Suppressor macrophage treated with lipopolysaccharide for 1 hour (primary cell): ENCODE measurements at regions not wholly inside any gene's neighbourhood (a gene's known extent, or its start where the extent isn't known, plus 50 kb on each side); places are given as distances from the start of the nearest gene placed in this dataset.
"Not testable (repeated sequence)": the region's sequence is repeated elsewhere in the genome, so short reads cannot be mapped to it uniquely, and the experiment has no call there.

Experiments used
- DNase-seq, 3 donors: peaks; one replicate each; pipeline ENCODE4 v3.0.0-alpha.2; 2020 to 2022

DNA sequence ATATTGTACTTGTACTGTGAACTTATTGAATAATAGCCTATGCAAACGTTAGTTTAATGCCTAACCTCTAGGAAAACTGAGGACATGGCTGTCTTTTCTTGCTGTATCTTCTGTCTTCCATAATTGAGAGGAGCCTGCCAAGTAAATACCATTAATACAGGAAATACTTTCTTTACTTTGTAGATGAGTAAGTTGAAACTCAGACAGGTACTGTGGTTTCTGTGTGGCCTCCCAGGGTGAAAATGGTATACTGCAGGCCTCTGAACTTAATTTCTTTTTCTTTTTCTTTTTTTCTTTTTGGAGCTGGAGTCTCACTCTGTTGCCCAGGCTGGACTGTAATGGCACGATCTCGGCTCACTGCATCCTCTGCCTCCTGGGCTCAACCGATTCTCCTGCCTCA lies 208.8 kb upstream of the ADGRL4 start:
- no peak for DNase-seq

DNA sequence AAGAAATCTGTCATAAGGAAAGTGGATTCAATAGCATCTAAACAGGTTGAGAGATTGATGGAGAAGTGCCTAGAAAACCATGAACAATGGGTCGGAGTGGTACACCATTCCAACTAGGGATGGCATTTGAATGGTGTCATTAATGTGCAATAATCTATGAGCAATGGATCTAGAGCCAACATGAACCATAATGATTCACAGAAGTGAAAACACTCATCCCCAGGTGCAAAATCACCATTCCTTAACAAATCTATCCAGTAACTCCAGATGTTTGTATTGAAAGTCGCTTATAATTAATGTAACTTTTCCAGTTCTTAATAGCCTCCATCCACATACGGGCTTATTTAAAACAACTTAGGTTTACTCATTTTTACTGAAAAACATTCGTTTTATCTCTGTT lies 201.3 kb upstream of the ADGRL4 start:
- DNase-seq, result no peak

DNA sequence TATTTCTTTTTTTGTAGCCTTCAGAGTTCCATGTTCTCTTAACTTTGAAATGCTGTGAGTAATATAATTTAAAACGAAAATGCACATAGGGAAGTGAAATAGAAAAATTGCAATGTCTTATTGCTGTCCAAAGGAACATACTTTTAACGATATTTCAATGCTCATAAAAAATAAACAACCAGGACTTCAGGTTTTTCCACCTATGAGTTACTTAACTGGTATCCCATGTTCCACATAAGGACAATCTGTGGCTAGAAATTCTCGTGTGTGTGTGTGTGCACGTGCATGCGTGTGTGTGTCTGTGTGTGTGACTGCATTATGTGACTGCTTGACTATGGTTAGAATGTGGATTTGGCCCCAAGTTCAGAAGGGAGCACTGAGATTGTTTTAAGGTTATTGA lies 200.8 kb upstream of the ADGRL4 start:
- DNase-seq, result no peak

DNA sequence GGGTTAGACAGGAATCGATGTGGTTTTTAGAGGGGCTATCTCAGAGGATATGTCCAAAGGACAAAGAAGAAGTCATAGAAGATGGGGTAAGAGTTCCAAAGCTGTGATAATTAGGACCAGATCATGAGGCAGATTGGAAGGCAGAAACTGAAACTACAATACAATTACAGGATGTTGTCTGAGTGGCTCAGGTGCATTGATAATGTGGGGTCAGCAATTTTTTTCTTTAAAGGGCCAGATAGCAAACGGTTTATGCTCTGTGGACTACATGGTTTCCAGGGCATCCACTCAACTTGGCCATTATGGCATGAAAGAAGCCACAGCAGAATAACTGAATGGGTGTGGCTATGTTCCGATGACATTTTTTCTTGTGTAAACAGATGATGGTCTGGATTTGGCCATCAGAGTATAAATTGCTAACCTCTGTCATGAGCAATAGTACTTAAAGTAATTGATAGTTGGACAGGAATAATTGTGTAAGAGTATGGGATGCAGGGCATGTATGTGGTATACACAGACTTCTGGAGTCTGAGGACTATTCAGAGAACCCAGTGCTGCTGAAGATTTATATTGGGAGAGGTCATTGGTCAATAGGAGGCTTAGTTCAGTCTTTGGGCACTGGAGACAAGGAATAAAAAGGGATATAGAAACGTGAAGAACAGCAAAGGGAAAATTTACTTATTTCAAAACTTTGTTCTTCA lies 198.4 kb upstream of the ADGRL4 start:
- DNase-seq, result no peak

DNA sequence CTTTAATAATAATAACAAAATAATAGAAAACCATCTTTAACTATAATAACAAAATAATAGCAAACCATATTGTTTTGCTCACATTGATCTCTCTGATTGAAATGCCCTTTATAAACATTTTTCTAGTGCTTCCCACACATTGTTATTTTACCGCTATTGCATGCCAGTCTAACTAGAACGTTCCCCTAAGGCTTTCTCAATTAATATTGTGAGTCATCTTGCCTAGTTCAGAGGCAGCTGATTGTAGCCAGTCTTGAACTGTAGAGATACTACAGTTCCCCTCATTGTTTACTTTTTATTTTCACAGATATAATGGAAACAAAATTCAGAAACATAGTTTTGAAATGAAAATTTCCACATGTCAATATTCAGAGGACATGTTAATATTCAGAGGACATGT lies 192.3 kb upstream of the ADGRL4 start:
- no peak for DNase-seq

DNA sequence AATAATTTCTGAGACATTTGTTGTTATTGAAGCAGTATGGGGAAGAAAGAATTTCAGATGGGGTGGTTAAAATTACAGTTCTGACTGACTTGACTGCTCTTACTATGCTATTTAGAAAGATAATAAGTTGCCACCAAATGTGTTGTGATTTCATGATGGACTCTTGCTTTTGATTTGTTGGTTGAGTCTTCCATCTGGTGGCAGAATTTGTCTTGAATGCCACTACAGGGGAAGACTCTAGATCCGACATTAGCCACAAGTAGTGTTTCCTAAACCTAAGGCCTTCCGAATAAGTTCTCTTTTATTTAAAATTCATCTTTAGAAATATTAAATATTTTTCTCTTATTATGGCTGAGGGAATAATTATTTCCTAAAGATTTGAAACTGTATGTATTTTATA lies 190.9 kb upstream of the ADGRL4 start:
- DNase-seq, result no peak

DNA sequence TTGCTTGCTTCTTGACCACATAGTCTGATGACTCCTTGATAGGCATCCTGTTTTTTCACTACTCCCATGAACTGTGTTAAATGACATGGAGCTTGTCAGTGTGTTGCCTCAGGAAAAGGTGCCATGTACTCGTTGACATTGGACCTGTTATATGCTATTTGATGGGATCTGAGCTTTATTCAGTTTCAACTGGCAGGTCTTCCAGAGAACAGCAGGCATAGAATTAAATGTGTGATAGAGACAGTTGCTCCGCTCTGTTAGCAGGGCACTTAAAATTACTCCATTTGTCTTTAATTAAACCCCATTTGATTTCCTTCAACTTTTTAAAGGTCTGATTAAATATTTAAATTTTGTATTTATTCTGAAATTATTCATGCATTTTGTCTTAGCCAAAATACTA lies 189.7 kb upstream of the ADGRL4 start:
- no peak for DNase-seq

DNA sequence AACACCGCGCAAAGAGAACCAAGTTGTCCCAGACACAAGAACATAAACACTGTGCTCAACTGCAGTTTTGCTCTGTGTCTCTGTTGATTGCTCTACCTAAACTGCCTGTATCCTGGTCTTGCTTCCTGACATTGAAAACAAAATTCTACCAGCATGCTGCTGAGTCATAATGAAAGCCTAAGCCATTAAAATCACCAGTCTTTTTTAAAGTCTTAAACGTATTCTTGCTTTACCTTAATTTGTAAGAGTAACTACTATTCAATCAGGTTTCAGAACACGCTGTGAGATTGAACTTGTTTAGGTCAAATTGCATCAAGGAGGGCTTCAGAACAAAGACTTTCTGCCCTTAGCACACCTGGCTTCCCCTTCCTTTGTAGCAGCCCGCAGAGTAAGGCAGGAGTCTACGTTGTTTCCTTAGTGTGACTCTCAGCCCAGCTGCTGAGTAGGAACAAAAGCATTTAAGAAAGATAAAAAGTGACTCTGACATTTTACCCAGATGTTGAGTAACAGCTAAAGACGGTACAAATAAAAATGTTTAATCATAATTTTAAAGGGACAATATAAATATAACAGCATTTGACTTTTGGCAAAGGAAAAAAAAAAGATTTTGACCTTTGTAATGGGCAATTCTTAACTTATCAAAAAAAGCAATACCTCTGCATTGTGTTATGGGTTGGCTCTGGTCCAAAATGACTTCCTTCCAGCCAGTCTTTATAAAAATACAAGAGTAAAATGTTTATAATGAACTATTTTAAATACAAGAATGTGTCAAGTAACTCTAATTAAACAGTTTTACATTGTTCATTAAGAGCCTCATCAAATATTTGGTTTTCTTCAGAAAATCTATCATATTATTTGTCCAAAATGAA lies 186.9 kb upstream of the ADGRL4 start:
- DNase-seq, result no peak

DNA sequence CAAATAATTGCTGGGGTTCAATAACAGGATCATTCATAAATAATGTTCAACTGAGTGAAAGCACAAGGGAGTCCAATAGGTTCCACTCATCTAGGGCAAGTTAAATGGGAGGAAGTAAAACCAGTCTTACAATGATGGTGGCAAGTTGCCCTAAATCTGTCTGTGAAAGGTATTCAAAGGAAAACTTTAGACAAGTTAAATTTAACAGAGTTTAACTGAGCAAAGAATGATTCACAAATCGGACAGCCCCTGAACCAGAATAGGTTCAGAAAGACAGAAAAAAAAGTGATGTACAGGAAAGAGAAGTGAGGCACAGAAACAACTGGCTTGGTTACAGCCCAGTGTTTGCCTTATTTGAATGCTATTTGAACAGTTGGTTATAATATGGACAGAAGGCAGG lies 183.5 kb upstream of the ADGRL4 start:
- no peak for DNase-seq

DNA sequence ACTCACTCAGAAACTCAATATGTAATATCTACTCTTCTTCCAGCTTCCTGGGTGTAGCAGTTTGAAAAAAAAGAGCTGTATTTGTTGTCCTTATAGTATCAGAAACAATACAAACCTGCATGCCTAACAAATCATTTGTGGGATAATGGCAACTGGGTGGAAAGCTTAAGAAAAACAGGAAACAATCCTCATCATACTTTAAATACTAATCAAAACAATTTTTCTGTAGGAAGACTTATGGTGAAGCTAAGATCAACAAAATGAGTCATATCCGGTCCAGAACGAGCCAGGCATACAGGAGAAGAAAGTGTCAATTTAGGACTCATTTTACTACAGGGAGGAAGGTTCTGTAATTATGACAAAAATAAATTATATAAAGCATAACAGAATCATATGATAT lies 181.8 kb upstream of the ADGRL4 start:
- DNase-seq, result no peak

DNA sequence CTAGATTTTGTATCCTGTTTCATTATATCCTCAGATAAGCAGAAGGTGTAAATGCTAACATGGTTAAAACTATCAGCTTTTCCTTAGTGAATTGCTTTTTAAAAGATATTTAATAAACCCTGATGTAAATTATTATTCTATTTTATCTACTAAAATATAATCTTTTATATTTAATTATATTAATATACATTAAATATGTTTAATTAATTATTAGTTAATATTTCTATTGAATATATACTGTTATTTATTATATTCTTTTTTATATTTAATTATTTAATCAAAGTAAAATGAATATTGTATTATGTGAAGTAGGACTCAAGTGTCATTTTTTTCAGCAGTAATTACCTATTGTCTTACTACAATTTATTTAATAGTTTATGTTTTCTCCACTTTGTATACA lies 179.7 kb upstream of the ADGRL4 start:
- no peak for DNase-seq

DNA sequence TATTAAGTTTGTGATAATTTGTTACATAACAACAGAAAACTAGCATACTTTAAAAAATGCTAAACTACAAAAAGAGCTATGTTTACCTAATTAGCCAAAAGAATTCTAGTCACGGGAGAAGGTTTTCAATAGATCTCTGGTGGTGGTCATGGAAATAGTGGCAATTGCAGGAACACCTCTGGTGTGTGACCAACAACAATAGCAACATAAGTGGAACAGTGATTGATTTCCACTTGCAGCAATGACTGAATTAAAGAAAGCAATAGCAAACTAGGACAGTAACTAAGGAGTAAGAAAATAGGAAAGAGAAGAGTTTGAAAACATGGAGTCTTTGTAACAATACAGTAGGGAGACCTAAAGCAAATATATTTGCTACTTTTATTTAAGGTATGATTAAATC lies 171.3 kb upstream of the ADGRL4 start:
- DNase-seq, result no peak

DNA sequence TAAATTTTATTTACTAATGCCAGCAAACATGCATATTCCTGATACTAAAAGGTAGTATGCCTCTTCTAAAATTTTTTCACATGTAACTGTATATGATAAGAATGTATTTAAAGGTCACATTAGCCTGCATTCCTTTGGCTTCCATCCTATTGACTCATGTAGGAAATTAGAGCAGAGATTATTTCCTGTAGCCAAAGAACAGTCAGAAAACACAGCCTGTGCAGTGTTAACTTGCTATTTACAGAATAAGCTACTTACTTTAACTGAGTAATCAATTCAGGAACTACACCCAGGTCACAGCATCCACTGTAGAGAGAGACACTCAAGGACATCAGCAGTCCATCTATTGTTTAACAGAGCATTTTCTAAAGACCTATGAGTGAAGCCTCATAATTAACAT lies 154.5 kb upstream of the ADGRL4 start:
- no peak for DNase-seq

DNA sequence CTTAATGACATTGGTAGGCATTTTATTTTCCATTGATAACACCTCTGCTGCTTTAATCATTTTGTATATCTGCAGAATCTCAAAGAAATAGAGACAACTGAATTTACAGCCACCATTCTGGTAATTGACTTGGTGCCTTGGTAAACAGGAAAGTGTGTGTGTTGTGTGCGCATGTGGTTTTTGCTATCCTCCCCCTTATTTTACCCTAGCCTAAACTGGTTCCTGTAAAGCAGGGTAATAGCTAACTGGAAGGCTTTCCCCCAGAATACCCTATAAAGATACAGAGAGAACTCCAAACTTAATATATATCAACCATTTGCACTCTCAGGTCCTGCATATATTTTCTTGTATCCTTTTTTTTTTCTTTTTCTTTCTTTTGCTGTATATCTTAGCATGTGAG lies 149.5 kb upstream of the ADGRL4 start:
- DNase-seq, result no peak

DNA sequence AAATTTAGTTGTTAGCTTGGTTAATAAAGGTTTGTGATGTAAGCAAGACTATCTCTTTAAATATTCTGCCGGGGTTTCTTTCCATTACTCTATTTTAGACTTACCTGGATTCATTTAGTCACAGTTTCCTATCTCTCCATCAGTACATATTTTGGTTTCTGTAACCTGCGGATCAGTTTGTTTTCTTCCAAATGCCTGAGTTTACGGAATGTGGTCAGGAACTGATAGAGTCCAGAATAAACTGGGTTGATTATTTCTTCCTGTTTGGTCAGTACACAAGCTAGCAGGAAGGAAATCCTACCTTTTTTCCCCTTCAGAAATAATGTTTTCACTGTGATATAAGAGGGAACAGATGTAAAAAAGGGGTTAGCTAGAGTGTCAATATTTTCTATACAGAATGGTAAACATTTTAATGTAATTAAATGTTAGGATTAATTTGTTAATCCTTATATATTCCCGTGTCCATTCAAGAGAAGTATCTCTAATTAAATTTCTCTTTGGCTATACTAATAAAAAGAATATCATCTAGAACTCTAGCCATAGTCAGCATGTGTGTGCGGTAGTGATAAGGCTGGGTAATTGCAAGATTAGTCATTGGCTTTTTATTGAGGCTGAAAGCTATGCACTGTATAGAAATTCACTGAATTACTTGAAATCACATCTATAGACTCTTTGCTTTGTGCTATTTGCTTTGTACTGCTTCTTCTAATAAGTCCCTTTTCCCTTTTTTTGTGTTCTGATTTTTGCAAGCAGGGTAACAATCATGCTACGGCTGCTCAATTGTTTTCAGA lies 144.7 kb upstream of the ADGRL4 start:
- no peak for DNase-seq

DNA sequence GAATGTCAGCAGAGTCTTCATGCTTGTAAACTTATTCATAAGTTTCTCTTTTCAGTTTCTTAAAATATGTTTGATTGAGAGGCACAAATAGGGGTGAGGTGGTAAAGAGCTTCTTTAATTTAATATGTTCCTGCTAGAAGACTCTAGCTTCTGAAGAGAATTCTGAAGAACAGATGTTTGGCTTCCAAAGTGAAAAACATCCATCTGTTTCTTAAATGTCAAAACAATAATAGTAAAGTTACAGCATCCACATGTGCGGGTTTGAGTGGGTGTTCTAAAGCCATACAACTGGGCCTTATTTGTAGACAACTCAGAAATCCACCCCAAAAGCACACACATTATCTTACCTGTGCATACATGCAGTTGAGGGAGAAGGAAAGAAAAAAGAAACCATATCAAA lies 144.0 kb upstream of the ADGRL4 start:
- no peak for DNase-seq

DNA sequence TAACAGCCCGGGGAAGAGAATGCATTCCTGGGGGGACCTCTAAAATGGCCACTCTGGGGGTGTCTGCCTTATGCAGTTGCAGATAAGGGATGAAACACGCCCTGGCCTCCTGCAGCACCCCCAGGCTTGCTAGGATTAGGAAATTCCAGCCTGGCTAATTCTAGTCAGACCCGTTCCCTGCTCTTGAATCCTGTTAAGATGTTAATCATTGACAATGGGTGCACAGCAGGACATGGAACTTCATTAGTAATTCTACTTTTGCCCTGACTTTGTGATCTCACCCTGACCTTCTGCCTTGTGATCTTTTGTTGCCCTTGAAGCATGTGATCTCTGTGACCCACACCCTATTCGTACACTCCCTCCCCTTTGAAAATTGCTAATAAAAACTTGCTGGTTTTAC lies 131.7 kb upstream of the ADGRL4 start:
- DNase-seq, result not testable (repeated sequence)

DNA sequence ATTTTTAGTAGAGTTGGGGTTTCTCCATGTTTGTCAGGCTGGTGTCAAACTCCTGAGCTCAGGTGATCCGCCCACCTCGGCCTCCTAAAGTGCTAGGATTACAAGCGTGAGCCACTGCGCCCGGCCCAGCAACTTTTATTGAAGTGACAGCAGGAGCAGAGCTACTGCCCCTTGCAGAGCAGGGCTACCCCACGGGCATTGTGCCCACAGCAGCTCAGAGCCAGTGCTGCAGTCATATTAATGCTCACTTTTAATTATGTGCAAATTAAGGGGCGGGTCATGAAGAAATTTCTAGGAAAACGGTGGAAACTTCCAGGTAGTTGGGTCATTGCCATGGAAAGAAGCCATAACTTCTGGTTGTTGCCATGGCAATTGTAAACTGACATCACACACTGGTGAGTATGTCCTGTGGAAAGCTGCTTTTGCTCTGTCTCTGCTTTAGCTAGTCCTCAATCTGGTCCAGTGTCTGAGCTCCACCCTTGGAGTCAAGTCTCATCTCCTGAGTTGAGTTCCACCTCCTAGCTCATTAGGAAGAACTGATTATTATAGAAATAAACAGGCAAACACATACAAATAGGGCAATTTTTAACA lies 127.3 kb upstream of the ADGRL4 start:
- no peak for DNase-seq

DNA sequence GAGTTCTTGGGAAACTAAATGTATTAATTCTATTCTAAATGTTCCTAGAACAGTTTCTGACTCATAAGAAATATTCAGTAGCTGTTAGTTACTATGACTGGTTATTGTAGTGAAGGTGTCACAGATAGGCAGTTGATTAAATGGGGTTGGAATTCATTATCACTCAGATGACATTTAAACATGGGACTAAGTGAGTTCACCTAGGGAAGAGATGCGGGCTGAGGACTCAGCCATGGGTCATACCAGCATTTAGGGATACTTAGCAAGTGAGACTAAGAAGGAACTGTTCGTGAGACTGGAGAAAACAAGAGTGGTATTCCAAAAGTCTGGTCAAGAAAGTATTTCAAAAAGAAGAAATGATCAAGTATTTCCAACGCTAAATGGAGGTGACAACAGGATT lies 125.1 kb upstream of the ADGRL4 start:
- DNase-seq, result no peak

DNA sequence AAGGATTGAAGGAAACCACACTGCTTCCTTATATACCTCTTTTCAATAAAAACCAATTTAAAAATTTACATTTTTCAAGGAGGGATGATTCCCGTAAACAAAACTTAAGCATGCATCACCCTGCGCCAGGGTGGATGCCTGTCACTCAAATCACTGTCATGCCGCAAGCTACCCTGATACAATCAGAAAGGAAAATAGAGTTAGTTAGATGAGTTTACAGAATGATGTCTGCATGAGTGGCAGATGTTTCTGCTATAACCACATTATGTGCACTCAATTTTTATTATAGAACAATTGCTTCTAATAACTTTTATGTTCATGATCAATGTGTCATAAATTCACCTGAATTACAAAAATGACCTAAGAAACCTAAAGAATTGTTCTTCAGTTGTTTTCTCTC lies 123.4 kb upstream of the ADGRL4 start:
- no peak for DNase-seq

DNA sequence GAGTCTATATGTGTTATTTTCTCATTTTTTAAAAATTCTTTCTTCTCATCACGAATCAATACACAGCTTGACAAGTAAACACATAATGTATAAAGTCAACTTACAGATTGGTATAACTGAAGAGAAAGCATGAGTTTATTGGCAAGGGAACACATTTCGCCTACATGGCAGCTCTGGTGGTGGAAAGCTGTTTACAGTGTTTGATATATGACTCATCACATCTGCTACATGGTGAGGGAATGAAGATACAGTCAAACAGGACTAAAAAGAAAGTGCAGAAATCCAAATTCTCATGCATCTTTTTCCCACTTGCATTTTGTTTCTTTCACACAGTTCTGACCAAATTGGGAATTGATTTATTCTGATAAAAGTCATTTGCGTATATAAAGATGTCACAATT lies 122.2 kb upstream of the ADGRL4 start:
- no peak for DNase-seq

DNA sequence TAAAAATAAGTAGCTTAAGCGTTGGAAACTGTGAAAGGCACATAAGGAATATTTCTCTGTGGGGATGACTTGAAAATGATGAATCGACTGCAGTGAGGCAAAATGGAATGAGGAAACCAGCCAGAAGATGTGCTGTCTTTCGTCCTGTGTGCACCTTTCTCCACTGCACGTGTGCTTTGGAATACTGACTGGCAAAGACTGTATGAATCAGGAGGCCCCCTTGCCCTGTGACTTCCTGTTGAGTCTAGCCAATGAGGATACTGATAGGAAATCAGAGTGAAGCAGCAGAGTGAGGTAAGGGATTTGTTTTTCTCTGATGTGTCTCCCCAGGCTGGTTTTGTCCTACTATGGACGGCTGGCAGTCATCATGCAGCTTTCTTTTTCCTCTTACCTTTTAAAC lies 118.2 kb upstream of the ADGRL4 start:
- DNase-seq, result no peak

DNA sequence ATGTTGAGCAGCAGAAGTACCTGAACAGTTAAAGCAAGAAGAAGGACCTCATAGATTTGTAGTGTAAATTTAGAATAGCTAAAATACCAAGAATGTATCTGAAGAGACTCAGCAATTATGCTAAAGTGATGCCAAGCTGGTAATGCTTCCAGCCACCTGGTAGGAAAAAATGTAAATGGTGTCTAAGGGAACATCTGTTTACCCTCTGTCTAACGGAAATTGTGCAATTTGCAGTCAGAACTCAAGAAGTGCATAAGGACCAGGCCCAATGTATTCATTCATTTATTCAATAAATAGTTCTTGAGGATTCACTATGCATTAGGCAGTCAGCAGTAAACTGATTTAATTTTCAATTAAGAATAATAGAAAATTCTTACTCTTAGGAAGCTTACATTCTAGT lies 116.0 kb upstream of the ADGRL4 start:
- no peak for DNase-seq

DNA sequence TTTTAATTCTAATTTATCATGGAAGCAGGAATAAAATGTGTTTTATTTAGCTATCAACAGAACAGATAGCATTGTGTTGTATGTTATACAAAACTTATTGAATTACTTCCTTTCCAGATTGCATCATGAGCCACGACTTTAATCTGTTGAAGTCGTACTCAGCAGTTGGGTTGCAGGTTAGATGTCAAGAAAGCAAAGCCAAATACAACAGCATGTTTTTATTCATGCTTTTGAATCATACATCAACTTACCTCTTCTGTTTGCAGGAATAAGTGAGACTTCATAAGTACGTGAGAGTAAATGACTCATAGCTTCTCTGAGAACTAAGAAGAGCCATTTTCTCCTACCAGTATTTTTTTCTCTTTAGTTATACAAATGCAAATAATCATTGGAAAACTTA lies 110.8 kb upstream of the ADGRL4 start:
- no peak for DNase-seq
